Stimulated activated CD4-positive, alpha-beta T cell treated with anti-CD3 and anti-CD28 coated beads, Interleukin-12 subunit alpha, Interleukin-12 subunit beta, amount 100 ng/mL, for 4 hours (primary cell): ENCODE measurements at regions not wholly inside any gene's neighbourhood (a gene's known extent, or its start where the extent isn't known, plus 50 kb on each side); places are given as distances from the start of the nearest gene placed in this dataset.

Experiments
- DNase-seq: peaks from one replicate; pipeline ENCODE4 v3.0.0-alpha.2; 2020

- DNase-seq = no peak
These were observed 313.4 kb upstream of the SLC7A11 start for GRCh38 chr4:138555584-138555983.

- no peak for DNase-seq
These were observed 313.0 kb upstream of the SLC7A11 start for GRCh38 chr4:138555108-138555507.

- no peak for DNase-seq
These were observed 311.1 kb upstream of the SLC7A11 start for GRCh38 chr4:138553001-138553845.

- DNase-seq = no peak
These were observed 300.1 kb upstream of the SLC7A11 start for GRCh38 chr4:138542191-138542776.

- no peak for DNase-seq
These were observed 298.1 kb upstream of the SLC7A11 start for GRCh38 chr4:138540056-138540800.

GRCh38 chr4:138538743-138539142 lies 296.6 kb upstream of the SLC7A11 start:
- no peak for DNase-seq

- DNase-seq = no peak
These were observed 295.8 kb upstream of the SLC7A11 start for GRCh38 chr4:138537731-138538490.

- no peak for DNase-seq
These were observed 293.2 kb upstream of the SLC7A11 start for GRCh38 chr4:138535316-138535715.

GRCh38 chr4:138522366-138522765 lies 280.2 kb upstream of the SLC7A11 start:
- DNase-seq = no peak

GRCh38 chr4:138521809-138522208 lies 279.7 kb upstream of the SLC7A11 start:
- DNase-seq = no peak

GRCh38 chr4:138519436-138519835 lies 277.3 kb upstream of the SLC7A11 start:
- no peak for DNase-seq

GRCh38 chr4:138513535-138513934 lies 271.4 kb upstream of the SLC7A11 start:
- no peak for DNase-seq

GRCh38 chr4:138512756-138513155 lies 270.6 kb upstream of the SLC7A11 start:
- DNase-seq = no peak

GRCh38 chr4:138510053-138510452 lies 267.9 kb upstream of the SLC7A11 start:
- no peak for DNase-seq

- DNase-seq = no peak
These were observed 267.2 kb upstream of the SLC7A11 start for GRCh38 chr4:138509346-138509745.

GRCh38 chr4:138507522-138507921 lies 265.4 kb upstream of the SLC7A11 start:
- no peak for DNase-seq

- DNase-seq = no peak
These were observed 259.5 kb upstream of the SLC7A11 start for GRCh38 chr4:138501614-138502013.

- no peak for DNase-seq
These were observed 258.7 kb upstream of the SLC7A11 start for GRCh38 chr4:138500869-138501268.

GRCh38 chr4:138499627-138500026 lies 257.5 kb upstream of the SLC7A11 start:
- DNase-seq = no peak

GRCh38 chr4:138494931-138495330 lies 252.8 kb upstream of the SLC7A11 start:
- no peak for DNase-seq

- DNase-seq = no peak
These were observed 252.0 kb upstream of the SLC7A11 start for GRCh38 chr4:138494116-138494515.

- no peak for DNase-seq
These were observed 250.0 kb upstream of the SLC7A11 start for GRCh38 chr4:138492176-138492575.

- no peak for DNase-seq
These were observed 246.4 kb upstream of the SLC7A11 start for GRCh38 chr4:138488533-138488932.
